ENCODE measurements at regions not wholly inside any gene's neighbourhood (a gene's known extent, or its start where the extent isn't known, plus 50 kb on each side); places are given as distances from the start of the nearest gene placed in this dataset.

- TF ChIP-seq YY1 (IDR thresholded peaks at IDR 0.05; ENCODE audit: insufficient read depth, insufficient read length) (no peak), ZNF274 (IDR thresholded peaks at IDR 0.05; ENCODE audit: low read depth, low read length) (no peak)
Observed at GRCh38 chr14:97796511-97796910, 999.3 kb downstream of the VRK1 start.
